IMR-90 (cell line): ENCODE measurements at regions not wholly inside any gene's neighbourhood (a gene's known extent, or its start where the extent isn't known, plus 50 kb on each side); places are given as distances from the start of the nearest gene placed in this dataset.
A peak's percentile ranks its signal among the peaks of the same experiment; 100 is the strongest.

Experiments
- ATAC-seq: fragments of 200-7000 bp; cut with Tn5 transposase; 2 replicates; pipeline ENCODE4 v1.9.1; 2020; ENCODE audit warnings: low read depth, mild to moderate bottlenecking, moderate library complexity
- BruUV-seq: library from RNA; stranded (reverse); fragments of 400-500 nt; replicated peaks from 2 replicates; lab custom pipeline; 2021; lab: Mats Ljungman, UMichigan
- CTCF ChIA-PET: fragments of 300-600 bp; formaldehyde crosslinking; extraction: SDS; loops from one replicate; lab custom pipeline; 2021; ENCODE audit warnings: antibody characterized with exemption; lab: Yijun Ruan, JAX
- POLR2A ChIA-PET: fragments of 300-600 bp; sonication (Branson Sonifier 250); formaldehyde crosslinking; loops from one replicate; lab custom pipeline; 2022; ENCODE audit warnings: antibody characterized with exemption; ENCODE audit not compliant: unreplicated experiment; lab: Charles Lee
- DNase-seq: peaks from one replicate; pipeline ENCODE4 v3.0.0; 2013
- H2AFZ ChIP-seq: replicated peaks from 2 replicates; pipeline ENCODE3; 2013; ENCODE audit warnings: low read length, mild to moderate bottlenecking; ENCODE audit not compliant: poor library complexity
- H2AK5ac ChIP-seq: 2 replicates; pipeline ENCODE4 v1.6.1; 2013; ENCODE audit warnings: low read depth, low read length, inconsistent platforms
- H2AK9ac ChIP-seq: replicated peaks from 2 replicates; pipeline ENCODE3; 2013; ENCODE audit warnings: mild to moderate bottlenecking, low read depth, low read length, moderate library complexity; ENCODE audit not compliant: poor library complexity
- H2BK120ac ChIP-seq: 2 replicates; pipeline ENCODE4 v1.6.1; 2013; ENCODE audit warnings: low read depth, low read length, inconsistent platforms
- H2BK15ac ChIP-seq: 3 replicates; pipeline ENCODE4 v1.6.1; 2013; ENCODE audit warnings: low read depth, low read length, inconsistent platforms
- H2BK20ac ChIP-seq: 2 replicates; pipeline ENCODE4 v1.6.1; 2013; ENCODE audit warnings: low read depth, mild to moderate bottlenecking, inconsistent platforms, low read length, moderate library complexity
- H2BK5ac ChIP-seq: 2 replicates; pipeline ENCODE4 v1.6.1; 2013; ENCODE audit warnings: mild to moderate bottlenecking, low read depth, low read length, inconsistent platforms; ENCODE audit not compliant: poor library complexity, severe bottlenecking
- H3K14ac ChIP-seq: replicated peaks from 2 replicates; pipeline ENCODE4 v1.6.1; 2013; ENCODE audit warnings: low read depth, low read length, inconsistent platforms
- H3K18ac ChIP-seq: 2 replicates; pipeline ENCODE4 v1.6.1; 2013; ENCODE audit warnings: low read depth, low read length, control low read depth
- H3K23ac ChIP-seq: 2 replicates; pipeline ENCODE4 v1.6.1; 2013; ENCODE audit warnings: low read depth, low read length, inconsistent platforms
- H3K27ac ChIP-seq: 2 replicates; pipeline ENCODE4 v1.5.1; 2013; ENCODE audit warnings: mild to moderate bottlenecking, control low read depth, low read length; ENCODE audit not compliant: insufficient read depth
- H3K27me3 ChIP-seq: 2 replicates; pipeline ENCODE4 v1.6.1; 2013; ENCODE audit warnings: low read length; ENCODE audit not compliant: control insufficient read depth, insufficient read depth
- H3K36me3 ChIP-seq: 2 replicates; pipeline ENCODE4 v1.6.1; 2013; ENCODE audit warnings: low read length, mixed read lengths; ENCODE audit not compliant: control insufficient read depth, insufficient read depth
- H3K4ac ChIP-seq: 2 replicates; pipeline ENCODE4 v1.6.1; 2013; ENCODE audit warnings: low read depth, low read length, inconsistent platforms
- H3K4me1 ChIP-seq: 2 replicates; pipeline ENCODE4 v1.6.1; 2013; ENCODE audit warnings: low read length, mixed read lengths; ENCODE audit not compliant: control insufficient read depth, insufficient read depth
- H3K4me2 ChIP-seq: 2 replicates; pipeline ENCODE4 v1.6.1; 2013; ENCODE audit warnings: low read depth, mild to moderate bottlenecking, control low read depth, low read length, moderate library complexity
- H3K4me3 ChIP-seq: 2 replicates; pipeline ENCODE4 v1.5.1; 2013; ENCODE audit warnings: low read depth, mild to moderate bottlenecking, control low read depth, low read length, moderate library complexity; ENCODE audit not compliant: insufficient read depth
- H3K56ac ChIP-seq: 2 replicates; pipeline ENCODE4 v1.6.1; 2013; ENCODE audit warnings: low read length, inconsistent platforms; ENCODE audit not compliant: insufficient read depth; ENCODE audit errors: extremely low read depth
- H3K79me1 ChIP-seq, 2 experiments: 2 replicates each; pipeline ENCODE4 v1.6.1; 2013; ENCODE audit warnings: low read length in 2 of 2, inconsistent platforms in 1 of 2, low read depth in 1 of 2
- H3K9ac ChIP-seq: 2 replicates; pipeline ENCODE4 v1.6.1; 2013; ENCODE audit warnings: low read depth, low read length, control low read depth
- H3K9me1 ChIP-seq: 2 replicates; pipeline ENCODE4 v1.6.1; 2013; ENCODE audit warnings: low read length, inconsistent platforms; ENCODE audit not compliant: insufficient read depth
- H3K9me3 ChIP-seq: 2 replicates; pipeline ENCODE4 v1.6.1; 2013; ENCODE audit warnings: low read length; ENCODE audit not compliant: control insufficient read depth, insufficient read depth
- H4K20me1 ChIP-seq: 2 replicates; pipeline ENCODE4 v1.6.1; 2013; ENCODE audit warnings: low read length, inconsistent platforms; ENCODE audit not compliant: insufficient read depth
- H4K5ac ChIP-seq: 2 replicates; pipeline ENCODE4 v1.6.1; 2013; ENCODE audit warnings: mild to moderate bottlenecking, low read depth, low read length, control low read depth
- H4K8ac ChIP-seq, 2 experiments: 2 replicates each; pipeline ENCODE4 v1.6.1; 2013; ENCODE audit warnings: low read depth in 2 of 2, low read length in 2 of 2, control low read depth in 1 of 2, inconsistent platforms in 1 of 2
- H4K91ac ChIP-seq: 2 replicates; pipeline ENCODE4 v1.6.1; 2013; ENCODE audit warnings: low read depth, low read length, inconsistent platforms; ENCODE audit not compliant: insufficient read depth
- CTCF ChIP-seq: conservative IDR thresholded peaks from 2 replicates; pipeline ENCODE4 v1.5.1; 2012; ENCODE audit warnings: mild to moderate bottlenecking, low read depth, low read length, improper control_type of control experiment
- ELK1 ChIP-seq: fragments of 150-350 bp; IDR thresholded peaks from 2 replicates; pipeline ENCODE4 v1.6.1; 2016; ENCODE audit warnings: low read depth, mild to moderate bottlenecking, low read length, moderate library complexity, borderline replicate concordance
- POLR2A ChIP-seq: IDR thresholded peaks from 2 replicates; pipeline ENCODE4 v1.6.1; 2012; ENCODE audit warnings: mild to moderate bottlenecking, low read depth, low read length
- WGBS, 2 experiments: methylation state at CpG; one replicate each; pipeline versions ENCODE4 v1.1.5 to v1.1.7; 2013; ENCODE audit warnings: missing lambda C conversion rate in 2 of 2; ENCODE audit not compliant: insufficient read length in 1 of 2; ENCODE audit errors: extremely low coverage in 2 of 2; 5-methylcytosine and 5-hydroxymethylcytosine counted together
- dilution Hi-C: fragments of 300-500 bp; cut with HindIII; formaldehyde crosslinking; loops from one replicate; pipeline ENCODE4 v1.14.3; 2018; ENCODE audit warnings: low sequenced_read_pairs; ENCODE audit not compliant: unreplicated experiment
- in situ Hi-C: fragments of 300-500 bp; cut with MboI; formaldehyde crosslinking; loops from 3 replicates; pipeline ENCODE4 v1.14.3; 2019; ENCODE audit warnings: low sequenced_read_pairs, inconsistent platforms, mixed read lengths
- intact Hi-C: fragments of 100-400 bp; cut with micrococcal nuclease; formaldehyde crosslinking; loops from 2 replicates; pipeline ENCODE4 v1.10.0; 2022

GRCh38 chr13:107466326-107467099 lies 748.8 kb downstream of the LIG4 start:
- Histone ChIP-seq H3K9me1 (peaks cover 5% of the 10 kb centered on the region; the same call in 1 of the 2 replicates), H3K4me2 (no peak overlapping the region), H3K79me1 (peaks cover 8 to 38% of the 10 kb centered on the region in 2 experiments; a peak in 2 of 4 replicates), H3K9me3 (no peaks in the 10 kb centered on the region), H2BK20ac (no peak overlapping the region), H3K4me1 (peaks cover 7% of the 10 kb centered on the region), H4K5ac (no peak overlapping the region), H2BK15ac (no peak overlapping the region), H4K20me1 (0 out of 2 replicates have a peak, but pooled peaks cover 3% of the 10 kb centered on the region), H2BK5ac (no peak overlapping the region), H3K56ac (no peak overlapping the region), H3K4me3 (no peak overlapping the region), H4K8ac (no peak overlapping the region), H3K23ac (no peak overlapping the region), H2AK9ac (peak overlapping the region; percentile 71), H2AFZ (peak overlapping the region; percentile 61), H2BK120ac (no peak overlapping the region), H2AK5ac (no peak overlapping the region), H3K14ac (no peak overlapping the region), H3K36me3 (no peaks in the 10 kb centered on the region), H3K4ac (no peak overlapping the region), H3K27ac (no peak overlapping the region), H3K9ac (no peak overlapping the region), H4K91ac (no peak overlapping the region), H3K18ac (no peak overlapping the region), H3K27me3 (no peaks in the 10 kb centered on the region)
- BruUV-seq = no TSS peak
- TF ChIP-seq CTCF = no peak
- TF ChIP-seq POLR2A = no peak
- no peak for TF ChIP-seq ELK1
- DNase-seq (peak; percentile 62), ATAC-seq (no peak)
- dilution Hi-C loops (no loop called here), in situ Hi-C loops (no loop called here), intact Hi-C loops (no loop called here)
- WGBS, 2 experiments = no CpG with 5 or more reads among the region's 3 CpGs
- ChIA-PET CTCF (no interaction called here), POLR2A (no interaction called here)
